Endodermal cell (in vitro differentiated cells): ENCODE measurements at regions not wholly inside any gene's neighbourhood (a gene's known extent, or its start where the extent isn't known, plus 50 kb on each side); places are given as distances from the start of the nearest gene placed in this dataset.

Experiments used
- DNase-seq: peaks from one replicate; pipeline ENCODE4 v3.0.0-alpha.2; 2017
- H3K27ac ChIP-seq: 2 replicates; pipeline ENCODE4 v1.5.1; 2013; ENCODE audit warnings: mild to moderate bottlenecking, low read depth, low read length, moderate library complexity
- H3K27me3 ChIP-seq: 2 replicates; pipeline ENCODE4 v1.6.1; 2013; ENCODE audit warnings: mild to moderate bottlenecking, low read length, moderate library complexity; ENCODE audit not compliant: insufficient read depth, control insufficient read depth, poor library complexity, severe bottlenecking
- H3K36me3 ChIP-seq: 2 replicates; pipeline ENCODE4 v1.7.0; 2013; ENCODE audit warnings: mild to moderate bottlenecking, low read length, moderate library complexity; ENCODE audit not compliant: control insufficient read depth, insufficient read depth
- H3K4me1 ChIP-seq: one replicate; pipeline ENCODE4 v1.7.0; 2013; ENCODE audit warnings: low read length; ENCODE audit not compliant: control insufficient read depth, insufficient read depth
- H3K4me3 ChIP-seq: 2 replicates; pipeline ENCODE4 v1.5.1; 2013; ENCODE audit warnings: mild to moderate bottlenecking, low read length, moderate library complexity
- H3K9ac ChIP-seq: 2 replicates; pipeline ENCODE4 v1.6.1; 2013; ENCODE audit warnings: mild to moderate bottlenecking, low read length, moderate library complexity; ENCODE audit not compliant: poor library complexity, severe bottlenecking; ENCODE audit errors: extremely low read depth
- H3K9me3 ChIP-seq: 2 replicates; pipeline ENCODE4 v1.6.1; 2013; ENCODE audit warnings: mild to moderate bottlenecking, low read length, moderate library complexity; ENCODE audit not compliant: control insufficient read depth
- H3K27ac Mint-ChIP-seq: 2 replicates; pipeline ENCODE4 v1.8.0; 2020; ENCODE audit warnings: mixed read lengths
- H3K27me3 Mint-ChIP-seq: 2 replicates; pipeline ENCODE4 v1.8.0; 2021; ENCODE audit warnings: mild to moderate bottlenecking, mixed read lengths; ENCODE audit not compliant: insufficient read depth
- H3K36me3 Mint-ChIP-seq: 2 replicates; pipeline ENCODE4 v1.8.0; 2020; ENCODE audit warnings: low read depth, mixed read lengths
- H3K4me1 Mint-ChIP-seq: 2 replicates; pipeline ENCODE4 v1.8.0; 2020; ENCODE audit warnings: mixed read lengths
- H3K4me3 Mint-ChIP-seq: 2 replicates; pipeline ENCODE4 v1.8.0; 2020; ENCODE audit warnings: mild to moderate bottlenecking, moderate library complexity, mixed read lengths
- H3K9me3 Mint-ChIP-seq: 2 replicates; pipeline ENCODE4 v1.8.0; 2020; ENCODE audit warnings: mild to moderate bottlenecking, mixed read lengths
- CTCF ChIP-seq: fragments of 200-600 bp; sonication (generic); conservative IDR thresholded peaks from 2 replicates; pipeline ENCODE4 v1.5.0; 2021; ENCODE audit warnings: antibody characterized with exemption, mild to moderate bottlenecking
- WGBS, 2 experiments: methylation state at CpG; one replicate each; pipeline versions ENCODE4 v1.1.5 to v1.1.7; 2013; ENCODE audit warnings: missing lambda C conversion rate in 2 of 2, mixed read lengths in 1 of 2; ENCODE audit not compliant: insufficient coverage in 1 of 2, insufficient read length in 1 of 2; 5-methylcytosine and 5-hydroxymethylcytosine counted together

GRCh38 chr2:143833015-143833660 lies 686.8 kb downstream of the ZEB2 start:
- H3K9me3 Mint-ChIP-seq, result no peaks in the 10 kb centered on the region
- no peak for DNase-seq

DNA sequence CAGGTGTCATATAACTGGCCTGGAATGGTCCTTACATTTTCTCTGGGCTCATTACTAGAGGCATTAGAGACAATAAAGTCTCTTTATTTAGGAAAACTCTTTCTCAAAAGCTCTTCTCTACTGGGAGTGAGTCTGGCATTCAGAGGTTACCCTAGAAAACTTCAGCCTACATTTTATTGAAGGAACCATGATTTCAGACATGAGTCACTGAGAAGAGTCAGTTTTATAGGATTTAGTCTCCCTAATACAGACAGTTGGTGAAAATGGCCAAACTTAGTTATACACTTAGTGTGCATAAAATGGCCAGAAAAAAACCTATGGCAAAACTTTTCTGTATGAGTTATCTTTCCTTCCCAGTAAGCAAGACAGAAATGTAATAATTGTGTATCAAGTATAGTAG lies 689.4 kb downstream of the ZEB2 start:
- no peak overlapping the region for H3K27ac ChIP-seq
- no peak overlapping the region for H3K4me3 ChIP-seq

More at GRCh38 chr2:143833015-143833660, 686.8 kb downstream of the ZEB2 start:
- 73 to 89% methylated on average over 2 to 10 of the region's 10 CpGs for WGBS, 2 experiments
- H3K4me3 Mint-ChIP-seq, result no peak overlapping the region
- H3K27ac Mint-ChIP-seq, result no peak overlapping the region
- no peak for TF ChIP-seq CTCF
- Histone ChIP-seq H3K9ac (no peak overlapping the region), H3K27me3 (no peaks in the 10 kb centered on the region), H3K27ac (no peak overlapping the region), H3K4me1 (no peaks in the 10 kb centered on the region), H3K9me3 (no peaks in the 10 kb centered on the region), H3K4me3 (no peak overlapping the region), H3K36me3 (no peaks in the 10 kb centered on the region)
- H3K36me3 Mint-ChIP-seq, result no peaks in the 10 kb centered on the region
- H3K4me1 Mint-ChIP-seq, result peaks cover 4% of the 10 kb centered on the region
- no peaks in the 10 kb centered on the region for H3K27me3 Mint-ChIP-seq

DNA sequence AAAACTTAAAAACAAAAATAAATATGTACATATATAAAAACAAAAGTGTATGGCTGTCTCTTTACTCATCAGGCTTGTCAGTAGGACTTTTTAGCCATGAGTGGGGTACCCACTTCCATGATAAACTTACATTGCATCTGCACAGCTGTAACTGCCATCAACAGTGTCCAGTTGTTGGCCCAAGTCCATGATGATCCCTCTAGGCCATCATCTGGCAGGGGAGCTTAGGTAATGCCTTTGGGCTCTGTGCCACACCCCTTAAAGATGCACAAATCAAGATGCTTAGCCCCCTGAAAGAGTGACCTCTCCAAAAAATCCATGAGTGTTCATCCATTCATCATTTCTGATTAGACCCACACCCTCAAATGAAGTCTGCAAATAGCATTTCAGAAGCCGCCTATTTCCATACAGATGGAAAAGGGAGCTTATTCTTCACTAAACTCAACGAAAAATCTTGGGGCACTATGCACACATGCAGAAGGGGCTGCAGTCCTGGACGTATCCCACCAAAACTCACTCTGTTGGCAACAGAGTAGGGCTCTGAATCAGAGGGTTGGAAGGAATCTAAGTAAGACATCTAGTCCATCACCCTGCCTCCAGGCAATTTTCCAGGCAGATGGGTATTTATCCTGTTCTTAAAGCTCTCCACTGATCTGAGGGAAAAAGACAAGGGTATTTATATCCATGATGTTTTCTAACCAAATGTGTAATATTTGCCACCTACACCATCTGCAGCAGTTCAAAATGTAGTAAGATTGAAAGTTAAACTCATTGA lies 691.0 kb downstream of the ZEB2 start:
- H3K9me3 Mint-ChIP-seq, result no peaks in the 10 kb centered on the region
- H3K4me3 Mint-ChIP-seq, result no peak overlapping the region
- no peak for DNase-seq
- H3K27me3 Mint-ChIP-seq, result no peaks in the 10 kb centered on the region
- TF ChIP-seq CTCF, result no peak
- H3K9me3 ChIP-seq, result no peaks in the 10 kb centered on the region
- no peak overlapping the region for H3K4me3 ChIP-seq
- 93 to 100% methylated on average over 2 to 3 of the region's 3 CpGs for WGBS, 2 experiments
- no peak overlapping the region for H3K27ac ChIP-seq
- H3K9ac ChIP-seq, result no peak overlapping the region
- no peak overlapping the region for H3K27ac Mint-ChIP-seq
- no peaks in the 10 kb centered on the region for H3K4me1 ChIP-seq
- H3K4me1 Mint-ChIP-seq, result peaks cover 20% of the 10 kb centered on the region
- H3K36me3 ChIP-seq, result no peaks in the 10 kb centered on the region
- no peaks in the 10 kb centered on the region for H3K36me3 Mint-ChIP-seq
- no peaks in the 10 kb centered on the region for H3K27me3 ChIP-seq

More for the DNA sequence above, 689.4 kb downstream of the ZEB2 start:
- H3K4me1 Mint-ChIP-seq, result peaks cover 12% of the 10 kb centered on the region
- no peaks in the 10 kb centered on the region for H3K36me3 ChIP-seq
- no peaks in the 10 kb centered on the region for H3K9me3 Mint-ChIP-seq
- H3K27me3 ChIP-seq, result no peaks in the 10 kb centered on the region
- no peaks in the 10 kb centered on the region for H3K4me1 ChIP-seq
- H3K27ac Mint-ChIP-seq, result no peak overlapping the region
- no peak for DNase-seq
- no peaks in the 10 kb centered on the region for H3K36me3 Mint-ChIP-seq
- no peaks in the 10 kb centered on the region for H3K27me3 Mint-ChIP-seq
- H3K9ac ChIP-seq, result no peak overlapping the region
- H3K4me3 Mint-ChIP-seq, result no peak overlapping the region
- no peak for TF ChIP-seq CTCF
- no peaks in the 10 kb centered on the region for H3K9me3 ChIP-seq
